ENCODE measurements at regions not wholly inside any gene's neighbourhood (a gene's known extent, or its start where the extent isn't known, plus 50 kb on each side); places are given as distances from the start of the nearest gene placed in this dataset.

DNA sequence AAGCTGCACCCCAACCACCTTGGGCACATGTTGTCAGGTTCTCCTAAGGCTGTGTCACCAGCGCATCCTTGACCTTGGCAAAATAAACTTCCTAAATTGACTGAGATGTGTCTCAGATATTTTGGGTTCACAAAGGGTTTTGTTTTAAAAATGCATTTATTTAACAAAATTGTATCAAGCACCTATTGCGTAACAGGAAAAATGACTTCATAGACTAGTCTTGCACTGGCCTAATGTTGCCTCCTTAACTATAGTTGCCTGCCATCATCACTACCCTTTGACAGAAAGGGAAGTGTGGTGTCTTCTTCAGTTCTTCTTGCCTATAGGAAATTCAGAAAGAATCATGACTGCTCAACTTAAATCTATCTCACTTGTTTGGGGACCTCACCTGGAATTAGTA is 374.2 kb downstream of the SH2D1A start:
- TF ChIP-seq POLR2AphosphoS5 (IDR thresholded peaks at IDR 0.05; ENCODE audit: low read depth, low read length), result no peak
- TF ChIP-seq SIN3A (IDR thresholded peaks at IDR 0.05; ENCODE audit: borderline replicate concordance, insufficient read depth, low read length), result no peak
- no peak for TF ChIP-seq FOXP2 (optimal IDR thresholded peaks at IDR 0.05; ENCODE audit: borderline replicate concordance, extremely low read depth, extremely low read length, insufficient read depth)
- no peak for TF ChIP-seq TAF1 (IDR thresholded peaks at IDR 0.05; ENCODE audit: borderline replicate concordance, insufficient read depth, low read length)
- TF ChIP-seq, protein P1, sequence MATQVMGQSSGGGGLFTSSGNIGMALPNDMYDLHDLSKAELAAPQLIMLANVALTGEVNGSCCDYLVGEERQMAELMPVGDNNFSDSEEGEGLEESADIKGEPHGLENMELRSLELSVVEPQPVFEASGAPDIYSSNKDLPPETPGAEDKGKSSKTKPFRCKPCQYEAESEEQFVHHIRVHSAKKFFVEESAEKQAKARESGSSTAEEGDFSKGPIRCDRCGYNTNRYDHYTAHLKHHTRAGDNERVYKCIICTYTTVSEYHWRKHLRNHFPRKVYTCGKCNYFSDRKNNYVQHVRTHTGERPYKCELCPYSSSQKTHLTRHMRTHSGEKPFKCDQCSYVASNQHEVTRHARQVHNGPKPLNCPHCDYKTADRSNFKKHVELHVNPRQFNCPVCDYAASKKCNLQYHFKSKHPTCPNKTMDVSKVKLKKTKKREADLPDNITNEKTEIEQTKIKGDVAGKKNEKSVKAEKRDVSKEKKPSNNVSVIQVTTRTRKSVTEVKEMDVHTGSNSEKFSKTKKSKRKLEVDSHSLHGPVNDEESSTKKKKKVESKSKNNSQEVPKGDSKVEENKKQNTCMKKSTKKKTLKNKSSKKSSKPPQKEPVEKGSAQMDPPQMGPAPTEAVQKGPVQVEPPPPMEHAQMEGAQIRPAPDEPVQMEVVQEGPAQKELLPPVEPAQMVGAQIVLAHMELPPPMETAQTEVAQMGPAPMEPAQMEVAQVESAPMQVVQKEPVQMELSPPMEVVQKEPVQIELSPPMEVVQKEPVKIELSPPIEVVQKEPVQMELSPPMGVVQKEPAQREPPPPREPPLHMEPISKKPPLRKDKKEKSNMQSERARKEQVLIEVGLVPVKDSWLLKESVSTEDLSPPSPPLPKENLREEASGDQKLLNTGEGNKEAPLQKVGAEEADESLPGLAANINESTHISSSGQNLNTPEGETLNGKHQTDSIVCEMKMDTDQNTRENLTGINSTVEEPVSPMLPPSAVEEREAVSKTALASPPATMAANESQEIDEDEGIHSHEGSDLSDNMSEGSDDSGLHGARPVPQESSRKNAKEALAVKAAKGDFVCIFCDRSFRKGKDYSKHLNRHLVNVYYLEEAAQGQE (IDR thresholded peaks at IDR 0.05; ENCODE audit: insufficient read depth in 1 of 2, low read depth in 2 of 2, low read length in 2 of 2), result no peak

DNA sequence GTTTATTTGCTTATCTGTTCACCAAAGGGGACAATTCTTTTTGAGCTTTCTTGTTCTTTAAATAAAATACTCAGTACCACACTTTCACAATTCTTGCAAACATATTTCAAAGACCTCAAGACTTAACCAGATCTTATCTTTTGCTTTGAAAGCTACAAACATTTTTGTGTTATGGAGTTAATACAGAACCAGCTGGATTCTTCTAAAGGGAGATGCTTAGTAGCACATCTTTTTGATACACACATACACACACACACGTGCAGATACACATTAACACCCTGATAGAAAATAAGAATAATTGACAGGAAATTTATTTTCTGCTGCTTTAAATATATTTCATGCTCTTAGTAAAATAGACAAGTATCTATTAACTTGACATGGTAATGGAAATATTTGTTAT is 379.1 kb downstream of the SH2D1A start:
- TF ChIP-seq TAF1 (IDR thresholded peaks at IDR 0.05; ENCODE audit: borderline replicate concordance, insufficient read depth, low read length) (no peak), SIN3A (IDR thresholded peaks at IDR 0.05; ENCODE audit: borderline replicate concordance, insufficient read depth, low read length) (no peak), POLR2AphosphoS5 (IDR thresholded peaks at IDR 0.05; ENCODE audit: low read depth, low read length) (no peak)

DNA sequence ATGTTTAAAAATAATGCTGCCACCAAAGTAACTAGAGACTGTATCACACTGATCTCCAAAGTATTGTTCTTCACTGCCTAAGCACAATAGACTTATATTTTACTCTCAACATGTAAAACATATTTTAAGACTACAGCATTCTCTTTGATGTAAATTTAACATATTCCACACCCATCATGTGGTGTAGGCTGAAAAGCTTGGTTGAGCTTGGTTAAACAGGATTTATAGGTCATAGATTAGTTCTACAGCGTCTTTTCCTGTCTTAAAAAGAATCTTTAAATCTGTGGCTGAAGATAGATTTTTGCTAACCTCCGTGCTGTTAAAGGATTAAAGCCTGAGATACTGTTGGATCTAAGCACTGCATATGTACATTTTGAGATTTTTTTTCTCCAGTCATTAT is 379.9 kb downstream of the SH2D1A start:
- TF ChIP-seq, protein P1 (IDR thresholded peaks at IDR 0.05; ENCODE audit: insufficient read depth in 1 of 2, low read depth in 2 of 2, low read length in 2 of 2), result no peak
- TF ChIP-seq TAF1 (IDR thresholded peaks at IDR 0.05; ENCODE audit: borderline replicate concordance, insufficient read depth, low read length) (no peak), SIN3A (IDR thresholded peaks at IDR 0.05; ENCODE audit: borderline replicate concordance, insufficient read depth, low read length) (no peak), FOXP2 (optimal IDR thresholded peaks at IDR 0.05; ENCODE audit: borderline replicate concordance, extremely low read depth, extremely low read length, insufficient read depth) (no peak), POLR2AphosphoS5 (IDR thresholded peaks at IDR 0.05; ENCODE audit: low read depth, low read length) (no peak)

DNA sequence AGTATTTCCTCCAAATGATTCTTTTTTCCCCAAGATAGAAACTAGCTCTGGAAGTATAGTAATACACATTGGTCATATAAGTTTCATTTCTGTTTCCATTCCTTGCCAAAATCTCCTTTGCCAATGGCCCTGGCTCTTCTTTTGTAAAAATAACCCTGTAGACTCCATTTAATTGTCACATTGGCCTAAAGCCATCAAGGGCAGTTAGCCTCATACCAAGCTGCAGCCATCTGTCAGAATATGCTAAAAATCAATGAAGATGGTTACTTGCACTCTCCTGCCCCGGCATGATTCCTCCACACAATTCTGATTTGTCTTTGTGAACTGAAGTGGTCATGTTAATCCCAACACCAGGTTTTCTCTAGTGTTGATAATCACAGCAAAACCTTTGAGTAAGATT is 380.5 kb downstream of the SH2D1A start:
- TF ChIP-seq, protein P1 (IDR thresholded peaks at IDR 0.05; ENCODE audit: insufficient read depth in 1 of 2, low read depth in 2 of 2, low read length in 2 of 2), result no peak
- no peak for TF ChIP-seq TAF1 (IDR thresholded peaks at IDR 0.05; ENCODE audit: borderline replicate concordance, insufficient read depth, low read length)
- TF ChIP-seq POLR2AphosphoS5 (IDR thresholded peaks at IDR 0.05; ENCODE audit: low read depth, low read length), result no peak
- TF ChIP-seq FOXP2 (optimal IDR thresholded peaks at IDR 0.05; ENCODE audit: borderline replicate concordance, extremely low read depth, extremely low read length, insufficient read depth), result no peak
- no peak for TF ChIP-seq SIN3A (IDR thresholded peaks at IDR 0.05; ENCODE audit: borderline replicate concordance, insufficient read depth, low read length)

DNA sequence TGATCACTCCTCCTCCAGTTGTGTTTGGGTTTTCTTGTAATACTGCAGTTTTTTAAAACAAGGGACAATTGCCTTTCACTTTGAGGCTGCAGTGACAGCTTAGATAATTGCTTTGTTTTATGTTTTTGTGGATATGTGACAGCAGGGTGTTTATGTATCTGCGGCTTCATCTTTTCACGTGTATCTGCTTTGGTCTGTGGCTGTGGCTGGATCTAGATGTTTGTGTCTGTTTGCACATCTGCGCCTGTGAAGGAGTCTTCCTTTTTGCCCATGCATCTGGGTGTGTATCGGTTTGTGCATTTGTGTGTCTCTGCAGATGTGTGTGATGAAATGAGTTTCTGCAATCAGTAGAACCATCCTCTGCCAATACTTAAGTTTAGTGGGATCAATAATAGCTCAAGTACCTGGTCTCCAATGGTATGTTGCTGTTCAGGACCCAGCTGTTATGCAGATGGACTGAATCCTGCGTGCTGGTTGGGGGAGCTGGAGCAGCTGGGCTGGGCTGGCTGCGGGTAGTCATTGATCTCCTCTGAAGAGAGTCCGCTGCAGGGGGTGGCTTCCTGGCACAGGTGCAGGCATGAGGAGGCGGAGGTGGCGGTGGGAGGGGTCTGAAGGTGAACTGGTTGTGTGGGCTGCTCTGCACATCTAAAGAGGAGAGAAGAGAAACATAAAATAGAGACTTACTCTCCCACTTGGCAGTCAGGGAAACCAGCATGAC is 390.3 kb downstream of the SH2D1A start:
- TF ChIP-seq FOXP2 (optimal IDR thresholded peaks at IDR 0.05; ENCODE audit: borderline replicate concordance, extremely low read depth, extremely low read length, insufficient read depth), result no peak
- TF ChIP-seq SIN3A (IDR thresholded peaks at IDR 0.05; ENCODE audit: borderline replicate concordance, insufficient read depth, low read length), result no peak
- no peak for TF ChIP-seq TAF1 (IDR thresholded peaks at IDR 0.05; ENCODE audit: borderline replicate concordance, insufficient read depth, low read length)
- TF ChIP-seq, protein P1 (IDR thresholded peaks at IDR 0.05; ENCODE audit: insufficient read depth in 1 of 2, low read depth in 2 of 2, low read length in 2 of 2), result no peak
- TF ChIP-seq POLR2AphosphoS5 (IDR thresholded peaks at IDR 0.05; ENCODE audit: low read depth, low read length), result no peak
